Activated T-helper 9 cell treated with anti-CD3 and anti-CD28 coated beads, Interleukin-2, amount 50 U/mL, for 16 hours (primary cell): ENCODE measurements at regions not wholly inside any gene's neighbourhood (a gene's known extent, or its start where the extent isn't known, plus 50 kb on each side); places are given as distances from the start of the nearest gene placed in this dataset.

Experiments
- DNase-seq: peaks from one replicate; pipeline ENCODE4 v3.0.0-alpha.2; 2020; ENCODE audit warnings: low read depth

DNA sequence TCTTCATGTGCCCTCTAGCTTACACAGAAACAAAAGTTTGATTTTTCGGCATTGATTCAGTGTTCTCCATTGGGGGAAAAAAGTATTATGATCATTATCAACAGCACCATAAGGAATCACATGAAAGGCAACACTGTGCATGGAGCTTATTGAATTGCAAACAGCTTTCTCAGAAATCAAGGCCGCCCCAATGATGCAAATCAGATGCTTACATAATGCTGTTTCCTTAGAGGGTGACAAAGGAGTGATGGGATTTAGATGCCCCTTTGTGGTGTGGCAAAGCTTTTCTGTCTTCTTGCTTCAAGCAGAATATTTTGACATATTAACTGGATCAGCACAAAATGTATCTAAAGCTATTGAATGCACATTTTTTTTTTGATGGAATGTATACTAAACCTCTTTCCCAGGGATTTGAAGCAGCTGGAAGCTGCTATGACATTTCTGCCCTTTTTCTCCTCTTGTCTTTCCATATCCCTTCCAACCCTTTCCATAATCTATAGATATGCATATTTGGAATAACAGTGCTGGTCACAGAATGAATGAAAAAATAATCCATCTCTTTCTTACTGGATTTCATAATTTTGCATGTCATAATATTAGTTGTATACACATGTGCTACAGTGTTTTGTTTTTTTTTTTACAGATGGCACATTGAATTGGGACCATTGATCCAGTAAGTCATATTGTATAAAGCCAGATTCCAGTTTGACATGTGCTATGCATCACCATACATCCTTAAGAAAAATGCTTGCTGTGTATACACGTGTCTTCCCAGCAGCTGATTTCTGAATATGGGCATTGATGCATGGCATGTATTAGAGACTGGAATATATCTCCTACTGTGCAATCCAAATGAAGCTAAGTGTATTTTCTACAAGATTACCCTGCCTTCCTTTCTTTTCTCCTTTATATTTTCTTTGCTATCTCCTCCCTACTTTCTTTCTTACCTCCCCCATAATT is 259.7 kb upstream of the DCN start:
- DNase-seq, result no peak

DNA sequence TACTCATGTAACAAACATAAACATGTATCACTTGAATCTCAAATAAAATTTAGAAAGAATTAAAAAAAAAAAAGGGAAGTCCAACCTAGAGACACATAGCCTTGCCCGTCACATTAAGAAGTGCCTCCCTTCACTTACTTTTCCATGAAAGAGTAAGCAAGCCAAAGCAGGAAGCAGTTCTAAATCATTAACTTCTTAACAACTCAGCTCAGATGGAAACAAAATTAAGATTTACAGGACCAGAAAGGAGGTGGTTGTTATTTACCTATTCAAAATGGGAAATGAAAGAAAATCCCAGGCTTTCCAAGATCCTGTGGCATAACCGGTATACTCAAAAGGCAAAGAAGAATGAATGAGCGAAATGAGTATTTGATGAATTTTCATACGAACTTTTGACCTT is 258.6 kb upstream of the DCN start:
- no peak for DNase-seq

- no peak for DNase-seq
Measured at GRCh38 chr12:91434081-91434480, 251.5 kb upstream of the DCN start.

DNA sequence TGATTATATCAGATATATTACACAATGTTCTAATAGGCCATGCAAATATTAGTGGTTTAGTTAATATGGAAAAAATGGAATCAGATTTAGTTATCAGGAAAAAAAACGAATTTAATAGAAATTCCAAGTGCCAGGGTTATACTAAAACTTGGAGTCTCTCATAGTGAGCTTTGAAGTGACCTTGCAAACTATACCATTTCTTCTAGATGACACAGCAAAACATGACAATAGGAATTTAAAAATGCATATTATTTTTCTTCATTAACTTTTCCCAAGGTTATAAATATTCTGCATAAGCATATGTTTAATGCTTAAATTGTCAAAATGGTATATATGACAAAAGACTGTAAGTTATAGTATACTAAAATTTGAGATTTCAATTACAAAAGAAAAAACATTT is 250.1 kb upstream of the DCN start:
- no peak for DNase-seq

GRCh38 chr12:91432089-91432488 is 249.5 kb upstream of the DCN start:
- DNase-seq, result no peak

GRCh38 chr12:91424506-91424905 is 241.9 kb upstream of the DCN start:
- DNase-seq, result no peak

- DNase-seq, result no peak
Measured at GRCh38 chr12:91423693-91424050, 241.1 kb upstream of the DCN start.

DNA sequence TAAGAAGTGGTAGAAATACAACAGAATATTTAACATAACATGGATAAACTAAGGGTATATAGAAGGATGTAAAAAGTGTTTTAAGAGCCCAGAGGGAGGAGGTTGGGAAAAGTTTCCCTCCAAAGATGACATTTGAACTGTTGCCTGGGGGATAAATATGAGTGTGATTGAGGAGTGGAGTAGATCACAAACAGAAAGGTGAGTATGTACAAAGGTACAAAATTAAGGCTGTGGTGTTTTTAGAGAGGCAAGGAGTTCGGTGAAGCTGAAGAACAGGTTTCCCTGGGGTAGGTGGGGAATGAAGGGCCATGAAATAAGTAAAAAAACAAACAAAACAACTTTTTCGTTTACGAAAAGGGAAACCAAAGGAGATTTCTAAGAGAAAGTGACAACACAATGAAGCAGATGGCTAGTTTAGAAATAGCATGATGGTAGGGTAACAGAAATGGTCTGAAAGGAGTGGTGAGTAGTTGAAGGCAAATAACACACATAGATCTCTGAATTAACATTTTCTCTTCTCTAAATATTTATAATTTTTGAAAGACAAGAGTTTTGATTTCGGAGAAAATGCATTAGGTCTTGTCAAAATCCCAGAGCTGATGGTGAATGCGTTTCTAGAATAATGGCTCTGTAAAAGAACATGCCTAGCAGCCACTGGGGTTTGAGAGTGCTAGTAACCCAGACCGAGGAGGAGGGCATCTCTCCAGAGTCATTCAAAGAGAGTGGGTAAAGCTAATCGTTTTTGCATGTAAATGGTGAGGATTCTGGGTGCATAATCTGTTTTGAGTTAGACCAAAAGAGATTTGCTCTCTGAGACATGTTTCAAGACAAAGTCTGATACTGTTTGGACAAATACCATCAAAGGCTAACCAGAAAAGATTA is 240.4 kb upstream of the DCN start:
- no peak for DNase-seq

DNA sequence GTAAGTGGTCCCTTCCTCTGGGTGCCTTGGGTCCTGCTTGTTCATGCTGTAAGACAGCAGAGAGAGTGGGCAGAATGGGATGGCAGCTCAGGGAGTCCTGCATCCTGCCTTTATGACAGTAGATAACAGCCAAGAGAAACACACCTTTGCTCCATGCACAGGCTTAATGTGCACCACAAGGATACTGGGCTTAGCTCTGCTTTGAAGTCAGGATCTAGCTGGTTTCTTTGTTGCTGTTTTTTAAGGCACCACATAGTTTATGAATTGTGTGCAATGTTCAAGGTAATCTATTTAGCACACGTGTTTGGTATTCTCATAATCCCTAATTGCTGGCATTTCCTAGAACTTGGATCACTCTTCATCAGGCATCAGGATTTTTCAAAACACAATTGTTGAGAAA is 239.5 kb upstream of the DCN start:
- DNase-seq, result no peak

DNA sequence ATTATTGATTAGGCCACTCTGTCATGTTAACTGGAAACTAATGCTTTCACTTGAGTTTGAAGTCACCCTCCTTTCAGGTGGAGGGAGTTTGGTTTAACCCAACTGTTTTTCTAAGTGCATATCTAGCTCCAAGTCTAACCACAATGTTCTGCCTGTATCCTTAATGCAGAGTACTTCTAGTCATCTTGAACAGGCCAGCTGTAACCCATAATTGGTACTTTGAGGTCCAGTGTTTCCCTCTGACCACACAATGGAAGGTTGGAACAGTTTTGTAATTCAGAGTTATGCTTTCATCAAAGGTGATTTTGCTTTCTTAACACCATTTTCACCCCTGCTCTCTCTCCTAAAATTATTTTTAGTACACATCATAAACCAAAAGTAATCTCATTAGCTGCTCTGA is 237.2 kb upstream of the DCN start:
- no peak for DNase-seq

DNA sequence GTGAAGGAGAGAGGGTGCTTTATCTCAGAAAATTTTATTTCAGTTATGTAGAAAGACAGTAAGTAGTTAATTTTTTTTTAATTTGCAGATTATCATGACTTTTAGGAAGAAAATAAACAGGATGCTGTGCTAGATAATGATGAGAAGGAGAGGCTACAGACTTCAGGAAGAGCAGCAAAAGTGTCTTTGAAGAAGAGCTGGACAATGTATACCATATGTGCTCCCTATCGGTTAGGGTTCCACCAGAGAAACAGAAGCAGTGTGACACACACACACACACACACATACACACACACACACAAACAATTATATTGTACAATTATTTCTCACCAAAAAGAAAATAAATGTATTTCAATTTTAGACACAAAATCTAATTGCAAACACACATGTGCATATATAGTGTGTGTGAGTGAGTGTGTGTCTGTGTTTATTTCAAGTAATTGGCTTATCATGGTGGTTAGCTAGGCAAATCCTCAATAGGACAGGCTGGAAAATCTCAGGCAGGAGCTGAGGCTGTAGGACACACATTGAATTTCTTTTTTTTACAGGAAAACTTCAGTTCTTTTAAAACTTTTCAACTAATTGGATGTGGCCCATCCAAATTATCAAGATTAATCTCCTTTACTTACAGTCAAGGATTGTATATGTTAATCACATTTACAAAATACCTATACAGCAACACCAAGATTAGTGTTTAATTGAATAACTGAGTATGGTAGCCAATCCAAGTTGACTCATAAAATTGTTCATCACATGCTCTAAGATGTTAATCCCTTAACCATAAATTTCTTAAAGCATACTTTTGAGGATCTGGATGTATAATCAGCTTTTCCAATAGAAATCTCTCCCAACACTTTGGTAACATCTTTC is 235.8 kb upstream of the DCN start:
- no peak for DNase-seq

DNA sequence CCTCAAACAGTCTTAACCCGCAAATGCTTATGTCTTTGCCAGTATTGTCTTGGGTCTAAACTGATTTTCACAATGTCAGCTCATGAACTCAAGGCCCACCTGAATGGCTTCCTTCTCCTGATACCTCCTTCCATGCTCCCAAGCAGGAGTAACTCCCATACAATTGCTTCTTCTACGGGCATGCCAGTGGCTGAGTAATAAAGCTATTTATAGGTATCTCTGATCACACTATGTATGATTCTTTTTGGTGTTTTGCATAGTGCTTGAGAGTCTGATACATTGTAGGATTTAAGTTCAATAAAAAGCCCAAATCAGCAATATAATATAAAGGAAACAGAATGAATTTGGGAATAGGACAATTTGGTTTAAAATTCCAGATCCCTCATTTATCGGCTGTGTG is 235.0 kb upstream of the DCN start:
- DNase-seq, result no peak

DNA sequence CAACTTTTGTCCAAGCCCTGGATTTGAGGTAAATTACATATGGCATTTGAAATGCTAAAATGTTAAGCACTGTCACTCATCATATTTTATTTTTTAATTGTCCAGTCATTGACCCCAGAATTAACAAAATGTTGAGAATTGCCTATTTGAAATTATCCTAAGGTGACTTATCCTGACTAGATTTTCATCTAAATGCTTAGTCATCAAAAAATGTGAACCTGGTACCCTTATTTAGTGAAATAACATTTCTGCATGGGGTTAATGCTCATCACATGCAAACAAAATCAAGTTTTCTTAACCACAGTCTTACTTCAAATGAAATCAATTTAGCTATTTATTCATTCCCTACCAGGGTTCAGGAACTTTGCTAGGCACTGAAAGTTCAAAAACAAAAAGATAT is 232.0 kb upstream of the DCN start:
- no peak for DNase-seq

GRCh38 chr12:91413581-91414546 is 231.2 kb upstream of the DCN start:
- DNase-seq, result no peak

- DNase-seq, result no peak
Measured at GRCh38 chr12:91406920-91407341, 224.3 kb upstream of the DCN start.

- DNase-seq, result no peak
Measured at GRCh38 chr12:91404441-91404840, 221.8 kb upstream of the DCN start.

- no peak for DNase-seq
Measured at GRCh38 chr12:91401190-91401589, 218.6 kb upstream of the DCN start.

GRCh38 chr12:91400271-91400670 is 217.7 kb upstream of the DCN start:
- no peak for DNase-seq

GRCh38 chr12:91397866-91398532 is 215.4 kb upstream of the DCN start:
- DNase-seq, result no peak

DNA sequence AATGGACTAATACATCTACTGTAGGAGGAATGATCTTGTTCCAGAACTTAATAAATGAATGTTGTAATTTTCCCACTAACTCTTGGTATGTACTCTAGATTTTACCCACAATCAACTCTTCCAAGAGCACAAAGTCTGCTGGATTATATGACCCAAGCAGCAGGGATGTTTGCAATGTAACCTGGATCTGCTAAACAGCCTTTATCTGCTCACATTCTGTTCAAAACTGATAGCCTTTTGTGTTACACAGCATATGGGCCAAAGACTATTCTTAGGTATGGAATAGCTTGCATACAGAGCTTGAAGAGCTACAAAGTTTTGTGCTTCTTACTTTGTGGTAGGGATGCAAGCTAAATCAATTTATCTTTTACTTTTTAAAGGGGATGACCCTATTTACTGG is 213.7 kb upstream of the DCN start:
- no peak for DNase-seq
